ENCODE measurements at regions not wholly inside any gene's neighbourhood (a gene's known extent, or its start where the extent isn't known, plus 50 kb on each side); places are given as distances from the start of the nearest gene placed in this dataset.

GRCh38 chr14:100658181-100658886 lies 68.4 kb upstream of the DLK1 start:
- no peak for TF ChIP-seq CTCF (IDR thresholded peaks at IDR 0.05)
- no peak for TF ChIP-seq POLR2A (IDR thresholded peaks at IDR 0.05)
- no peak for TF ChIP-seq POLR2AphosphoS5 (IDR thresholded peaks at IDR 0.05; ENCODE audit: insufficient read depth in 1 of 2, low read depth in 1 of 2)

Data from vagina (tissue), 2 donors.